Keratinocyte (primary cell): ENCODE measurements at regions not wholly inside any gene's neighbourhood (a gene's known extent, or its start where the extent isn't known, plus 50 kb on each side); places are given as distances from the start of the nearest gene placed in this dataset.

Source experiments
- DNase-seq: peaks from one replicate; pipeline ENCODE4 v3.0.0-alpha.2; 2011; ENCODE audit warnings: low read depth, missing footprints, low spot score
- FAIRE-seq: peaks from 2 replicates; lab custom pipeline; 2011; peaks lifted over from hg19 to GRCh38; lab: Jason Lieb, UNC
- H2AFZ ChIP-seq: 2 replicates; pipeline ENCODE4 v1.6.0; 2012; ENCODE audit warnings: low read length, control low read depth, inconsistent platforms; ENCODE audit not compliant: control insufficient read depth
- H3K27ac ChIP-seq: 2 replicates; pipeline ENCODE4 v1.5.1; 2011; ENCODE audit warnings: low read length; ENCODE audit not compliant: control insufficient read depth, insufficient read depth
- H3K27me3 ChIP-seq: 3 replicates; pipeline ENCODE4 v1.6.0; 2011; ENCODE audit warnings: low read length; ENCODE audit not compliant: control insufficient read depth, insufficient read depth; ENCODE audit errors: extremely low read depth
- H3K36me3 ChIP-seq, 2 experiments: 2 replicates in 1 of 2; 3 replicates in 1 of 2; pipeline ENCODE4 v1.5.1; 2011; ENCODE audit warnings: low read length in 2 of 2, mild to moderate bottlenecking in 1 of 2; ENCODE audit not compliant: control insufficient read depth in 2 of 2, insufficient read depth in 2 of 2; ENCODE audit errors: extremely low read depth in 1 of 2
- H3K4me1 ChIP-seq: 3 replicates; pipeline ENCODE4 v1.5.1; 2011; ENCODE audit warnings: low read length; ENCODE audit not compliant: control insufficient read depth, insufficient read depth; ENCODE audit errors: extremely low read depth
- H3K4me2 ChIP-seq: 3 replicates; pipeline ENCODE4 v1.6.0; 2011; ENCODE audit warnings: low read depth, low read length; ENCODE audit not compliant: control insufficient read depth, insufficient read depth; ENCODE audit errors: extremely low read depth
- H3K4me3 ChIP-seq, 3 experiments: fragments of 200-600 bp in 1 of 3; sonication (generic) in 1 of 3; 2 replicates in 2 of 3; 3 replicates in 1 of 3; pipeline ENCODE4 v1.5.1; 2011 to 2016; ENCODE audit warnings: low read length in 3 of 3, mild to moderate bottlenecking in 3 of 3, control low read depth in 2 of 3, inconsistent platforms in 1 of 3, low read depth in 1 of 3, mixed read lengths in 1 of 3, mixed run types in 1 of 3, moderate library complexity in 1 of 3; ENCODE audit not compliant: control insufficient read depth in 2 of 3, insufficient read depth in 2 of 3; ENCODE audit errors: extremely low read depth in 1 of 3
- H3K79me2 ChIP-seq: 2 replicates; pipeline ENCODE4 v1.6.0; 2012; ENCODE audit warnings: low read length; ENCODE audit not compliant: control insufficient read depth, insufficient read depth
- H3K9ac ChIP-seq: 3 replicates; pipeline ENCODE4 v1.6.0; 2011; ENCODE audit warnings: low read length; ENCODE audit not compliant: control insufficient read depth, insufficient read depth; ENCODE audit errors: extremely low read depth
- H3K9me1 ChIP-seq: 3 replicates; pipeline ENCODE4 v1.6.0; 2011; ENCODE audit warnings: low read length; ENCODE audit not compliant: control insufficient read depth, insufficient read depth; ENCODE audit errors: extremely low read depth
- H3K9me3 ChIP-seq: 2 replicates; pipeline ENCODE4 v1.5.1; 2012; ENCODE audit warnings: low read depth, low read length; ENCODE audit not compliant: control insufficient read depth
- H4K20me1 ChIP-seq: 3 replicates; pipeline ENCODE4 v1.6.0; 2011; ENCODE audit warnings: low read length; ENCODE audit not compliant: control insufficient read depth, insufficient read depth; ENCODE audit errors: extremely low read depth
- CTCF ChIP-seq, 3 experiments: IDR thresholded peaks in 1 of 3; conservative IDR thresholded peaks in 1 of 3; optimal IDR thresholded peaks in 1 of 3; 2 replicates in 2 of 3; 3 replicates in 1 of 3; pipeline versions ENCODE3 to v1.5.1; 2011; ENCODE audit warnings: low read length in 3 of 3, mild to moderate bottlenecking in 3 of 3, moderate library complexity in 2 of 3, control low read depth in 1 of 3, inconsistent platforms in 1 of 3; ENCODE audit not compliant: insufficient read depth in 2 of 3; ENCODE audit errors: extremely low read depth in 1 of 3
- EZH2 ChIP-seq: IDR thresholded peaks from one replicate; pipeline ENCODE4 v1.6.1; 2012; ENCODE audit warnings: inconsistent platforms, mild to moderate bottlenecking, low read length, moderate library complexity
- dilution Hi-C: fragments of 300-500 bp; cut with MboI; formaldehyde crosslinking; loops from one replicate; pipeline ENCODE4 v1.7.0; 2020; ENCODE audit warnings: low sequenced_read_pairs; ENCODE audit not compliant: extremely low pct_ligation_motif_present

GRCh38 chr22:25482091-25482760 lies 82.2 kb upstream of the GRK3 start:
- no peaks in the 10 kb centered on the region for H3K27me3 ChIP-seq
- DNase-seq (no peak), FAIRE-seq (no peak)
- no peak for TF ChIP-seq EZH2
- no peak for TF ChIP-seq CTCF (optimal IDR thresholded peaks at IDR 0.05 in 1 of 3, IDR thresholded peaks at IDR 0.05 in 1 of 3, conservative IDR thresholded peaks at IDR 0.05 in 1 of 3; ENCODE audit: extremely low read depth in 1 of 3, insufficient read depth in 2 of 3, low read length in 3 of 3)
- no peak overlapping the region for H3K9ac ChIP-seq
- no peaks in the 10 kb centered on the region for H3K4me1 ChIP-seq
- H3K36me3 ChIP-seq = no peaks in the 10 kb centered on the region
- H3K4me3 ChIP-seq = no peak overlapping the region
- dilution Hi-C loops = no loop called here
- H2AFZ ChIP-seq = no peak overlapping the region
- no peaks in the 10 kb centered on the region for H3K9me1 ChIP-seq
- no peak overlapping the region for H3K4me2 ChIP-seq
- H3K79me2 ChIP-seq = no peaks in the 10 kb centered on the region
- no peaks in the 10 kb centered on the region for H4K20me1 ChIP-seq
- no peaks in the 10 kb centered on the region for H3K9me3 ChIP-seq
- H3K27ac ChIP-seq = no peak overlapping the region

- Histone ChIP-seq H3K27ac (no peak overlapping the region), H4K20me1 (no peaks in the 10 kb centered on the region), H3K9ac (no peak overlapping the region), H3K4me2 (no peak overlapping the region), H3K9me1 (no peaks in the 10 kb centered on the region), H3K79me2 (no peaks in the 10 kb centered on the region), H3K27me3 (no peaks in the 10 kb centered on the region), H2AFZ (no peak overlapping the region), H3K4me3 (no peak overlapping the region), H3K9me3 (no peaks in the 10 kb centered on the region), H3K36me3 (no peaks in the 10 kb centered on the region), H3K4me1 (no peaks in the 10 kb centered on the region)
- FAIRE-seq (no peak), DNase-seq (no peak)
- TF ChIP-seq CTCF (optimal IDR thresholded peaks at IDR 0.05 in 1 of 3, IDR thresholded peaks at IDR 0.05 in 1 of 3, conservative IDR thresholded peaks at IDR 0.05 in 1 of 3; ENCODE audit: extremely low read depth in 1 of 3, insufficient read depth in 2 of 3, low read length in 3 of 3) (no peak), EZH2 (no peak)
- dilution Hi-C loops = no loop called here
Measured at GRCh38 chr22:25482868-25483639, 81.4 kb upstream of the GRK3 start.
